Smooth muscle cell (in vitro differentiated cells): ENCODE measurements at regions not wholly inside any gene's neighbourhood (a gene's known extent, or its start where the extent isn't known, plus 50 kb on each side); places are given as distances from the start of the nearest gene placed in this dataset.

Experiments used
- DNase-seq: peaks from one replicate; lab custom pipeline; 2025; ENCODE audit not compliant: unreplicated experiment; lab: John Stamatoyannopoulos, UW
- H2AFZ ChIP-seq: fragments of 200-600 bp; sonication (generic); 2 replicates; pipeline ENCODE4 v1.6.0; 2016; ENCODE audit warnings: antibody characterized with exemption, low read depth, mild to moderate bottlenecking
- H3F3A ChIP-seq: fragments of 200-600 bp; sonication (generic); 2 replicates; pipeline ENCODE4 v1.6.0; 2017; ENCODE audit warnings: antibody characterized with exemption, low read depth
- H3K27ac ChIP-seq: fragments of 200-600 bp; sonication (generic); 2 replicates; pipeline ENCODE4 v1.5.1; 2016; ENCODE audit warnings: low read depth, mild to moderate bottlenecking
- H3K27me3 ChIP-seq: fragments of 200-600 bp; sonication (generic); 2 replicates; pipeline ENCODE4 v1.6.1; 2016; ENCODE audit warnings: low read depth, mild to moderate bottlenecking
- H3K36me3 ChIP-seq: fragments of 200-600 bp; sonication (generic); 2 replicates; pipeline ENCODE4 v1.5.1; 2016; ENCODE audit warnings: low read depth
- H3K4me1 ChIP-seq: fragments of 200-600 bp; sonication (generic); 2 replicates; pipeline ENCODE4 v1.5.1; 2016; ENCODE audit warnings: low read depth
- H3K4me2 ChIP-seq: fragments of 200-600 bp; sonication (generic); 2 replicates; pipeline ENCODE4 v1.6.0; 2016; ENCODE audit warnings: mild to moderate bottlenecking
- H3K4me3 ChIP-seq: fragments of 200-600 bp; sonication (generic); 2 replicates; pipeline ENCODE4 v1.5.1; 2016; ENCODE audit warnings: mild to moderate bottlenecking
- H3K79me2 ChIP-seq: fragments of 200-600 bp; sonication (generic); 2 replicates; pipeline ENCODE4 v1.6.0; 2016; ENCODE audit warnings: low read depth, mild to moderate bottlenecking
- H3K9ac ChIP-seq: fragments of 200-600 bp; sonication (generic); 2 replicates; pipeline ENCODE4 v1.6.0; 2016; ENCODE audit warnings: low read depth
- H3K9me3 ChIP-seq: fragments of 200-600 bp; sonication (generic); replicated peaks from 2 replicates; pipeline ENCODE4 v1.5.1; 2016; ENCODE audit warnings: low read depth
- H4K20me1 ChIP-seq: fragments of 200-600 bp; sonication (generic); 2 replicates; pipeline ENCODE4 v1.6.0; 2016; ENCODE audit warnings: low read depth
- CTCF ChIP-seq: fragments of 200-600 bp; sonication (generic); IDR thresholded peaks from 2 replicates; pipeline ENCODE4 v1.5.1; 2017; ENCODE audit warnings: borderline replicate concordance, mild to moderate bottlenecking, antibody characterized with exemption; ENCODE audit not compliant: insufficient read depth, poor library complexity, severe bottlenecking
- WGBS: methylation state at CpG from one replicate; pipeline ENCODE4 v1.1.7; 2016; ENCODE audit warnings: low lambda C conversion rate; 5-methylcytosine and 5-hydroxymethylcytosine counted together

DNA sequence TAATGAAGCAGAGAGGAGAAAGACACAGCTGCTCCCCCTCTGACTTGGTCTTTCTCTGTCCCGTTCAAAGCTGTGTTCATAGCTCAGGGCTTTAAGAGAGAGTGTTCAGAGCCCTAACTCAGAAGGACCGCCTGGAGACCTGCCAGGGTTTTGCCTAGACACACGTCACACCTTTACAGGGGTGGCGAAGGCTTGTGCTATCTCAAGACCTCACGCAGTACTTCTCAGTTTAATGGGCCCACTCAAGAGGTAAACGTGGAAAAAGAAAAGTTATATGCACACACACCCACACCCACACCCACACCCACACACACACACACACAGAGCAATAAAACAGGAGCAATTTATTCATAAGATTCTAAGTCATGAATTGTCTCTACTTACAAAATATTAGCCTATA, 374.3 kb downstream of the C12orf75 start:
- H3K4me1 ChIP-seq: peaks cover 15% of the 10 kb centered on the region
- no peak overlapping the region for H2AFZ ChIP-seq
- H3K27ac ChIP-seq: no peak overlapping the region
- no peaks in the 10 kb centered on the region for H4K20me1 ChIP-seq
- H3K9ac ChIP-seq: no peak overlapping the region
- peaks cover 6% of the 10 kb centered on the region for H3K9me3 ChIP-seq
- no peak for DNase-seq
- TF ChIP-seq CTCF: no peak
- H3K79me2 ChIP-seq: no peaks in the 10 kb centered on the region
- no peaks in the 10 kb centered on the region for H3F3A ChIP-seq
- H3K36me3 ChIP-seq: no peaks in the 10 kb centered on the region
- no peak overlapping the region for H3K4me2 ChIP-seq
- no peak overlapping the region for H3K4me3 ChIP-seq
- 84% methylated on average over 6 of the region's 6 CpGs for WGBS
- H3K27me3 ChIP-seq: no peaks in the 10 kb centered on the region

DNA sequence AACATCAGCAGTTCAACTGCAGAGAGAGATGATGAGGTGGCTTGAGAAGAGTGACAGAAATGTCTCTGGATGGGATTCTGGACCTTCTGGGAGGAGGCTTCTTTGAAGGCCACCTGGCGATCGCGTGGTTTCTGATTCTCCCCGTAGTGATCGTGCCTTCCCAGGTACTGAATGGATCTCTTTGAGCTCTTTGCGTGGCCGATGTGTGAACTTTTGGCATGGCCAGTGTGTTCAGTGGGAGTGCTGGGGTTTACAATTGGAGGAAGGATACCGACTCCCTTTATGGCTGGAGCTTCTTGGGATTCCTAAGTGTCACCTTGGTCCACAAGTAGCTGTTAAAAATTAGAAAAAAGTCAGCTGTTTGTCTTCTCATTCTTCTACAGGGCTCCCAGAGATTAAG, 374.7 kb downstream of the C12orf75 start:
- Histone ChIP-seq H3K27me3 (no peaks in the 10 kb centered on the region), H3K36me3 (no peaks in the 10 kb centered on the region), H3F3A (no peaks in the 10 kb centered on the region), H3K4me2 (no peak overlapping the region), H3K9me3 (peaks cover 2% of the 10 kb centered on the region), H3K79me2 (no peaks in the 10 kb centered on the region), H3K4me1 (peaks cover 15% of the 10 kb centered on the region), H3K4me3 (no peak overlapping the region), H4K20me1 (no peaks in the 10 kb centered on the region), H3K27ac (no peak overlapping the region), H3K9ac (no peak overlapping the region), H2AFZ (no peak overlapping the region)
- DNase-seq: no peak
- 89% methylated on average over 8 of the region's 8 CpGs for WGBS
- no peak for TF ChIP-seq CTCF

DNA sequence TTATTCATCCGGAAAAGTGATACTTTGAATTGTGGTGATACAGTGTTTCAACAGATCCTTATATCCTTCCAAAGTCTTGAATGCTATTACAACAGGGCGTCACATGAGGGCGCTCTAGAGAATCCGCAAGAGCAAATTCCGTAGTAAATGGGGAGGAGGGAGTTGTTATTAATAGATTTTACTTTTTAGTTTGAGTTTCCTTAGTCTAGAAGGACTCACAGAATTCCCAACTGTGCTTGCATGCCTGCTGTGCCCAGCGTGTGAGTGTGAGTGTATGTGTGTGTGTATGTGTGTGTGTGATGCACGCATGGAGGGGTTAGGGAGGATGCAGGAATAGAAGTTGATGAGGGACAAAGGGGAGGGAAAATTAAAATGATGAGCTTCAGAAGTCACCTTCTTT, 375.3 kb downstream of the C12orf75 start:
- Histone ChIP-seq H3K27ac (peak overlapping the region; percentile 47), H3K4me1 (peaks cover 15% of the 10 kb centered on the region), H3K4me2 (peak overlapping the region; percentile 53), H3K79me2 (no peaks in the 10 kb centered on the region), H3K4me3 (no peak overlapping the region), H3K36me3 (no peaks in the 10 kb centered on the region), H3K27me3 (no peaks in the 10 kb centered on the region), H4K20me1 (no peaks in the 10 kb centered on the region), H3K9me3 (no peaks in the 10 kb centered on the region), H2AFZ (no peak overlapping the region), H3K9ac (no peak overlapping the region), H3F3A (no peaks in the 10 kb centered on the region)
- TF ChIP-seq CTCF: peak; percentile 97
- 25% methylated on average over 7 of the region's 7 CpGs for WGBS
- DNase-seq: peak; percentile 5

DNA sequence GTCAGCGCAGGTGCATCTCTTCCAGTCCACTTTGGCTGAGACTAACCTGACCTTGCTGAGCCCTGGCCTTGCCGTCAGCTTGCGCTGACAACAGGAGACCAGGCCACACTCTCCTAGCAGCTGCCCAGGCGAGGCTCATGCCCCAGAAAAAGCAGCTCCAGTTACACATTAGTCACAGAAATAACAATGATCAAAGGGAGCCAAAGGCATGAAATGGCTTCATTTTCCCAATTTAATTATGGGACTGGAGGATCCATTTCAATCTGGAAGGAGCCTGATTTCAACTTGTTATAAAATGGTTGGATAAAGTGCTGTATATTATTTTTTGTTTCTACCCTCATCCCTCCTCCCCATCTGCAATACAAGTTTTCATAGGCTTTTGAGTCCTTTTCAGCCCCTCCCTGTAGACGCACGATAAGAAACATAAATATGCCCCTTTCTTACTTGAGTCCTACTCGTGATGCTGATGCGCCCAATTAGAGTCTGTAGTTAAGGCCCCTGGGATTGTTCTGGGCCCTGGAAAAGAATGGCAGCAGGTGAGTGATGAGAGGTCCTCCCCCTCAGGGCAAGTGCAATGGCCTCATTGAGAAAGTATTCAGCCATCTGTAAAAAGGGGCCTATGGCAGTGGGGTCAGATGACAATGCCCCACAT, 376.0 kb downstream of the C12orf75 start:
- DNase-seq: no peak
- no peak for TF ChIP-seq CTCF
- no peak overlapping the region for H3K9ac ChIP-seq
- H3F3A ChIP-seq: no peaks in the 10 kb centered on the region
- WGBS: 60% methylated on average over 8 of the region's 8 CpGs
- H2AFZ ChIP-seq: no peak overlapping the region
- H3K36me3 ChIP-seq: no peaks in the 10 kb centered on the region
- peak overlapping the region; percentile 47 for H3K27ac ChIP-seq
- H3K27me3 ChIP-seq: no peaks in the 10 kb centered on the region
- no peak overlapping the region for H3K4me3 ChIP-seq
- H3K4me2 ChIP-seq: peak overlapping the region; percentile 53
- no peaks in the 10 kb centered on the region for H3K79me2 ChIP-seq
- no peaks in the 10 kb centered on the region for H3K9me3 ChIP-seq
- H3K4me1 ChIP-seq: peaks cover 15% of the 10 kb centered on the region
- no peaks in the 10 kb centered on the region for H4K20me1 ChIP-seq
